ENCODE measurements at regions not wholly inside any gene's neighbourhood (a gene's known extent, or its start where the extent isn't known, plus 50 kb on each side); places are given as distances from the start of the nearest gene placed in this dataset.

DNA sequence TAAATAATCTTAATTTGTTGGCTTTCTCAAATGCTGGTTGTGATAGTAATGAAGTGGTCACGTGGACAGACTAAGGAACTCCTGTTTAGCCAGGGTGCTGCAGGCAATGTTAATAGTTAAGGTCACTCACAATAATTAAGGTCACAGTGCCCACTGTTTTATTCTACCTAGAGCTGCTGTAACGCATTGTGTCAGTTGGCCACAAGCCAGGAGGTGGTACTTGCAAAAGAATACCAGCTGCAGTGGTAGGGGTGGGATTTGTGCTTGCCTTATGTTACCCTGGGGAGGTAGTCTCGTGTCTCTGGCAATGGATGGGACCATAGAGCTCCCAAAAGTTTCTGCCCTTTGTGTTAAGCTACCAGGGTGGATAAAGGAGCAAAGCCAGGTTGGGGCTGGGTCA, 969.1 kb upstream of the CDH8 start:
- no peaks in the 10 kb centered on the region for H3K27me3 ChIP-seq (replicated peaks in 1 of 2; ENCODE audit: control insufficient read depth in 2 of 2, insufficient read depth in 2 of 2, low read length in 1 of 2)
- ChIA-PET CTCF (no interaction called here), RAD21 (ENCODE audit: unreplicated experiment) (no interaction called here), POLR2A (no interaction called here), SMC1A (ENCODE audit: uncharacterized antibody, unreplicated experiment) (no interaction called here)
- no peaks in the 10 kb centered on the region for H3K79me2 ChIP-seq (ENCODE audit: control insufficient read depth, insufficient read depth, low read length)
- FAIRE-seq, result no peak
- 0% methylated on average over 3 of the region's 3 CpGs for WGBS (ENCODE audit: insufficient coverage, insufficient replicate concordance, low lambda C conversion rate, missing lambda C conversion rate)
- H3K9me3 ChIP-seq (replicated peaks; ENCODE audit: control insufficient read depth, insufficient read depth, low read length), result no peaks in the 10 kb centered on the region; the same call in 2 of the 3 replicates
- H3K27ac ChIP-seq (ENCODE audit: control insufficient read depth, insufficient read depth), result no peak overlapping the region
- in situ Hi-C loops (cut with MboI), result no loop called here
- no peaks in the 10 kb centered on the region for H3K36me3 ChIP-seq (ENCODE audit: control insufficient read depth in 2 of 2, insufficient read depth in 2 of 2, low read length in 1 of 2)
- no peak overlapping the region for H3K9ac ChIP-seq (ENCODE audit: control insufficient read depth, insufficient read depth, low read length)
- H4K20me1 ChIP-seq (ENCODE audit: control insufficient read depth, insufficient read depth), result no peaks in the 10 kb centered on the region
- no peak overlapping the region for H3K4me2 ChIP-seq (ENCODE audit: control insufficient read depth, insufficient read depth)
- H3K4me1 ChIP-seq (ENCODE audit: control insufficient read depth, insufficient read depth, low read length), result no peaks in the 10 kb centered on the region
- no peak for ATAC-seq
- H2AFZ ChIP-seq (ENCODE audit: control insufficient read depth, low read depth, low read length), result no peak overlapping the region
- BruUV-seq (replicated peaks), result no TSS peak
- DNase-seq (ENCODE audit: low read depth, low spot score), result no peak
- no peak for TF ChIP-seq MTA2 (IDR thresholded peaks at IDR 0.05; ENCODE audit: low read depth)
- no peak for TF ChIP-seq TARDBP (IDR thresholded peaks at IDR 0.05; ENCODE audit: borderline replicate concordance)
- TF ChIP-seq, protein P1, sequence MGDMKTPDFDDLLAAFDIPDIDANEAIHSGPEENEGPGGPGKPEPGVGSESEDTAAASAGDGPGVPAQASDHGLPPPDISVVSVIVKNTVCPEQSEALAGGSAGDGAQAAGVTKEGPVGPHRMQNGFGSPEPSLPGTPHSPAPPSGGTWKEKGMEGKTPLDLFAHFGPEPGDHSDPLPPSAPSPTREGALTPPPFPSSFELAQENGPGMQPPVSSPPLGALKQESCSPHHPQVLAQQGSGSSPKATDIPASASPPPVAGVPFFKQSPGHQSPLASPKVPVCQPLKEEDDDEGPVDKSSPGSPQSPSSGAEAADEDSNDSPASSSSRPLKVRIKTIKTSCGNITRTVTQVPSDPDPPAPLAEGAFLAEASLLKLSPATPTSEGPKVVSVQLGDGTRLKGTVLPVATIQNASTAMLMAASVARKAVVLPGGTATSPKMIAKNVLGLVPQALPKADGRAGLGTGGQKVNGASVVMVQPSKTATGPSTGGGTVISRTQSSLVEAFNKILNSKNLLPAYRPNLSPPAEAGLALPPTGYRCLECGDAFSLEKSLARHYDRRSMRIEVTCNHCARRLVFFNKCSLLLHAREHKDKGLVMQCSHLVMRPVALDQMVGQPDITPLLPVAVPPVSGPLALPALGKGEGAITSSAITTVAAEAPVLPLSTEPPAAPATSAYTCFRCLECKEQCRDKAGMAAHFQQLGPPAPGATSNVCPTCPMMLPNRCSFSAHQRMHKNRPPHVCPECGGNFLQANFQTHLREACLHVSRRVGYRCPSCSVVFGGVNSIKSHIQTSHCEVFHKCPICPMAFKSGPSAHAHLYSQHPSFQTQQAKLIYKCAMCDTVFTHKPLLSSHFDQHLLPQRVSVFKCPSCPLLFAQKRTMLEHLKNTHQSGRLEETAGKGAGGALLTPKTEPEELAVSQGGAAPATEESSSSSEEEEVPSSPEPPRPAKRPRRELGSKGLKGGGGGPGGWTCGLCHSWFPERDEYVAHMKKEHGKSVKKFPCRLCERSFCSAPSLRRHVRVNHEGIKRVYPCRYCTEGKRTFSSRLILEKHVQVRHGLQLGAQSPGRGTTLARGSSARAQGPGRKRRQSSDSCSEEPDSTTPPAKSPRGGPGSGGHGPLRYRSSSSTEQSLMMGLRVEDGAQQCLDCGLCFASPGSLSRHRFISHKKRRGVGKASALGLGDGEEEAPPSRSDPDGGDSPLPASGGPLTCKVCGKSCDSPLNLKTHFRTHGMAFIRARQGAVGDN (IDR thresholded peaks at IDR 0.05), result no peak
- no peak for TF ChIP-seq POLR2A (IDR thresholded peaks at IDR 0.05; ENCODE audit: low read depth, low read length)
- intact Hi-C loops (cut with micrococcal nuclease; ENCODE audit: unreplicated experiment), result no loop called here
- H3K4me3 ChIP-seq, result no peak overlapping the region

DNA sequence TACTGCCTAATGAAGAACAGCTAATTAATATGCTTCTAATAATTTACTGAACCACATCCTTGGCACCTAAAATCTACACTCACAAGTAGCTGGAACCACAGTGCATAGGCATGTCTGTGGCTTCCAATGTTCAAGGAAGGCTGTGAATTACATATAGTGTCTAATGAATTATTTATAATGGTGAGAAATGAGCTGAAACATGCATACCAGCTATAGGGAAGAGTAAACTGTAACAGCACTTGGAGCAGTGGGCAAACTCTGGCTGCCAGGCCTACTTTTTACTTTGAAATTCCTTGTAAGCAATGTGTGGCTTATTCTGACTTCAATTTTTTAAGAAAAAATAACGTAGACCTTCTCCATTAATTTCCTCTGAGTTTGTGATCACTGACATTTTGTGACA, 953.2 kb upstream of the CDH8 start:
- in situ Hi-C loops (cut with MboI) (no loop called here), intact Hi-C loops (cut with micrococcal nuclease; ENCODE audit: unreplicated experiment) (no loop called here)
- Histone ChIP-seq H3K4me3 (no peak overlapping the region), H3K27ac (ENCODE audit: control insufficient read depth, insufficient read depth) (no peak overlapping the region), H3K79me2 (ENCODE audit: control insufficient read depth, insufficient read depth, low read length) (no peaks in the 10 kb centered on the region), H2AFZ (ENCODE audit: control insufficient read depth, low read depth, low read length) (no peak overlapping the region), H3K36me3 (ENCODE audit: control insufficient read depth in 2 of 2, insufficient read depth in 2 of 2, low read length in 1 of 2) (no peaks in the 10 kb centered on the region), H3K4me1 (ENCODE audit: control insufficient read depth, insufficient read depth, low read length) (no peaks in the 10 kb centered on the region), H3K4me2 (ENCODE audit: control insufficient read depth, insufficient read depth) (no peak overlapping the region), H3K9ac (ENCODE audit: control insufficient read depth, insufficient read depth, low read length) (no peak overlapping the region), H3K9me3 (replicated peaks; ENCODE audit: control insufficient read depth, insufficient read depth, low read length) (no peaks in the 10 kb centered on the region), H3K27me3 (replicated peaks in 1 of 2; ENCODE audit: control insufficient read depth in 2 of 2, insufficient read depth in 2 of 2, low read length in 1 of 2) (no peaks in the 10 kb centered on the region), H4K20me1 (ENCODE audit: control insufficient read depth, insufficient read depth) (no peaks in the 10 kb centered on the region)
- DNase-seq (ENCODE audit: low read depth, low spot score), result no peak
- ChIA-PET CTCF (no interaction called here), SMC1A (ENCODE audit: uncharacterized antibody, unreplicated experiment) (interaction anchor here (1.2 to 2.1 kb wide), 2 partner anchors 14 to 88 kb away, joined by 3 to 4 read pairs; no protein-coding TSS in a partner anchor), RAD21 (ENCODE audit: unreplicated experiment) (no interaction called here), POLR2A (no interaction called here)
- no TSS peak for BruUV-seq (replicated peaks)
- FAIRE-seq, result no peak
- ATAC-seq, result no peak
- WGBS (ENCODE audit: insufficient coverage, insufficient replicate concordance, low lambda C conversion rate, missing lambda C conversion rate), result 0% methylated on average over 1 of the region's 1 CpG
- TF ChIP-seq ZNF207 (IDR thresholded peaks at IDR 0.05; ENCODE audit: borderline replicate concordance) (no peak), NFXL1 (IDR thresholded peaks at IDR 0.05; ENCODE audit: borderline replicate concordance) (no peak), KDM1A (IDR thresholded peaks at IDR 0.05; ENCODE audit: borderline replicate concordance) (no peak), GABPA (IDR thresholded peaks at IDR 0.05; ENCODE audit: low read depth) (no peak), LARP7 (IDR thresholded peaks at IDR 0.05) (no peak), HDAC2 (IDR thresholded peaks at IDR 0.05) (no peak), NR2C2 (IDR thresholded peaks at IDR 0.05; ENCODE audit: borderline replicate concordance, control insufficient read depth, insufficient read length, low read depth) (no peak), RAD21 (IDR thresholded peaks at IDR 0.05; ENCODE audit: insufficient read depth, low read depth, low read length) (no peak), POLR2A (IDR thresholded peaks at IDR 0.05; ENCODE audit: low read depth, low read length) (no peak)
